Cardiac muscle cell (in vitro differentiated cells and primary cell): ENCODE measurements at regions not wholly inside any gene's neighbourhood (a gene's known extent, or its start where the extent isn't known, plus 50 kb on each side); places are given as distances from the start of the nearest gene placed in this dataset.

Source experiments
- DNase-seq, 2 donors: peaks; one replicate each; pipeline versions ENCODE4 v3.0.0 to v3.0.0-alpha.2; 2010 to 2017; ENCODE audit warnings: low read depth in 1 of 2, low spot score in 1 of 2
- H3K27ac ChIP-seq: fragments of 200-600 bp; sonication (generic); 2 replicates; pipeline ENCODE4 v1.5.1; 2016
- H3K27me3 ChIP-seq: fragments of 200-600 bp; sonication (generic); 2 replicates; pipeline ENCODE4 v1.6.0; 2016; ENCODE audit warnings: control low read depth
- H3K36me3 ChIP-seq: fragments of 200-600 bp; sonication (generic); 2 replicates; pipeline ENCODE4 v1.5.1; 2016; ENCODE audit warnings: control low read depth
- H3K4me1 ChIP-seq: fragments of 200-600 bp; sonication (generic); 2 replicates; pipeline ENCODE4 v1.8.1; 2017; ENCODE audit warnings: low read depth, mild to moderate bottlenecking, mixed run types
- H3K4me3 ChIP-seq: fragments of 200-600 bp; sonication (generic); 2 replicates; pipeline ENCODE4 v1.5.1; 2016; ENCODE audit warnings: mild to moderate bottlenecking
- H3K9me3 ChIP-seq: fragments of 200-600 bp; sonication (generic); 2 replicates; pipeline ENCODE4 v1.5.1; 2017; ENCODE audit warnings: low read depth, mild to moderate bottlenecking, control low read depth
- CTCF ChIP-seq: IDR thresholded peaks from 2 replicates; pipeline ENCODE4 v1.5.1; 2012; ENCODE audit warnings: low read depth, mild to moderate bottlenecking, low read length

- DNase-seq: no peak
- H3K4me1 ChIP-seq: no peaks in the 10 kb centered on the region
- no peak overlapping the region for H3K4me3 ChIP-seq
- no peaks in the 10 kb centered on the region for H3K36me3 ChIP-seq
- H3K27me3 ChIP-seq: no peaks in the 10 kb centered on the region
- no peak overlapping the region for H3K27ac ChIP-seq
- H3K9me3 ChIP-seq: no peaks in the 10 kb centered on the region
- TF ChIP-seq CTCF: no peak
Measured at GRCh38 chrX:150152546-150152945, 210.6 kb upstream of the MAMLD1 start.

GRCh38 chrX:150155436-150156035 lies 207.6 kb upstream of the MAMLD1 start:
- DNase-seq: peak; percentile 4 to 63
- Histone ChIP-seq H3K27me3 (no peaks in the 10 kb centered on the region), H3K4me1 (no peaks in the 10 kb centered on the region), H3K36me3 (no peaks in the 10 kb centered on the region), H3K4me3 (no peak overlapping the region), H3K9me3 (no peaks in the 10 kb centered on the region), H3K27ac (no peak overlapping the region)
- no peak for TF ChIP-seq CTCF

GRCh38 chrX:150156615-150157014 lies 206.5 kb upstream of the MAMLD1 start:
- Histone ChIP-seq H3K4me3 (no peak overlapping the region), H3K27me3 (no peaks in the 10 kb centered on the region), H3K36me3 (no peaks in the 10 kb centered on the region), H3K4me1 (no peaks in the 10 kb centered on the region), H3K27ac (no peak overlapping the region), H3K9me3 (no peaks in the 10 kb centered on the region)
- no peak for DNase-seq
- TF ChIP-seq CTCF: no peak

GRCh38 chrX:150157291-150157690 lies 205.8 kb upstream of the MAMLD1 start:
- Histone ChIP-seq H3K27me3 (no peaks in the 10 kb centered on the region), H3K9me3 (no peaks in the 10 kb centered on the region), H3K4me1 (no peaks in the 10 kb centered on the region), H3K36me3 (no peaks in the 10 kb centered on the region), H3K27ac (no peak overlapping the region), H3K4me3 (no peak overlapping the region)
- no peak for TF ChIP-seq CTCF
- no peak for DNase-seq

- no peak for TF ChIP-seq CTCF
- no peaks in the 10 kb centered on the region for H3K27me3 ChIP-seq
- H3K4me3 ChIP-seq: no peak overlapping the region
- no peaks in the 10 kb centered on the region for H3K9me3 ChIP-seq
- no peaks in the 10 kb centered on the region for H3K4me1 ChIP-seq
- no peak overlapping the region for H3K27ac ChIP-seq
- no peaks in the 10 kb centered on the region for H3K36me3 ChIP-seq
- no peak for DNase-seq
Measured at GRCh38 chrX:150158554-150159332, 204.4 kb upstream of the MAMLD1 start.
